Endodermal cell (in vitro differentiated cells): ENCODE measurements at regions not wholly inside any gene's neighbourhood (a gene's known extent, or its start where the extent isn't known, plus 50 kb on each side); places are given as distances from the start of the nearest gene placed in this dataset.

ENCODE experiments used
- DNase-seq: peaks from one replicate; pipeline ENCODE4 v3.0.0-alpha.2; 2017
- H3K27ac ChIP-seq: 2 replicates; pipeline ENCODE4 v1.5.1; 2013; ENCODE audit warnings: mild to moderate bottlenecking, low read depth, low read length, moderate library complexity
- H3K27me3 ChIP-seq: 2 replicates; pipeline ENCODE4 v1.6.1; 2013; ENCODE audit warnings: mild to moderate bottlenecking, low read length, moderate library complexity; ENCODE audit not compliant: insufficient read depth, control insufficient read depth, poor library complexity, severe bottlenecking
- H3K36me3 ChIP-seq: 2 replicates; pipeline ENCODE4 v1.7.0; 2013; ENCODE audit warnings: mild to moderate bottlenecking, low read length, moderate library complexity; ENCODE audit not compliant: control insufficient read depth, insufficient read depth
- H3K4me1 ChIP-seq: one replicate; pipeline ENCODE4 v1.7.0; 2013; ENCODE audit warnings: low read length; ENCODE audit not compliant: control insufficient read depth, insufficient read depth
- H3K4me3 ChIP-seq: 2 replicates; pipeline ENCODE4 v1.5.1; 2013; ENCODE audit warnings: mild to moderate bottlenecking, low read length, moderate library complexity
- H3K9ac ChIP-seq: 2 replicates; pipeline ENCODE4 v1.6.1; 2013; ENCODE audit warnings: mild to moderate bottlenecking, low read length, moderate library complexity; ENCODE audit not compliant: poor library complexity, severe bottlenecking; ENCODE audit errors: extremely low read depth
- H3K9me3 ChIP-seq: 2 replicates; pipeline ENCODE4 v1.6.1; 2013; ENCODE audit warnings: mild to moderate bottlenecking, low read length, moderate library complexity; ENCODE audit not compliant: control insufficient read depth
- H3K27ac Mint-ChIP-seq: 2 replicates; pipeline ENCODE4 v1.8.0; 2020; ENCODE audit warnings: mixed read lengths
- H3K27me3 Mint-ChIP-seq: 2 replicates; pipeline ENCODE4 v1.8.0; 2021; ENCODE audit warnings: mild to moderate bottlenecking, mixed read lengths; ENCODE audit not compliant: insufficient read depth
- H3K36me3 Mint-ChIP-seq: 2 replicates; pipeline ENCODE4 v1.8.0; 2020; ENCODE audit warnings: low read depth, mixed read lengths
- H3K4me1 Mint-ChIP-seq: 2 replicates; pipeline ENCODE4 v1.8.0; 2020; ENCODE audit warnings: mixed read lengths
- H3K4me3 Mint-ChIP-seq: 2 replicates; pipeline ENCODE4 v1.8.0; 2020; ENCODE audit warnings: mild to moderate bottlenecking, moderate library complexity, mixed read lengths
- H3K9me3 Mint-ChIP-seq: 2 replicates; pipeline ENCODE4 v1.8.0; 2020; ENCODE audit warnings: mild to moderate bottlenecking, mixed read lengths
- CTCF ChIP-seq: fragments of 200-600 bp; sonication (generic); conservative IDR thresholded peaks from 2 replicates; pipeline ENCODE4 v1.5.0; 2021; ENCODE audit warnings: antibody characterized with exemption, mild to moderate bottlenecking
- WGBS, 2 experiments: methylation state at CpG; one replicate each; pipeline versions ENCODE4 v1.1.5 to v1.1.7; 2013; ENCODE audit warnings: missing lambda C conversion rate in 2 of 2, mixed read lengths in 1 of 2; ENCODE audit not compliant: insufficient coverage in 1 of 2, insufficient read length in 1 of 2; 5-methylcytosine and 5-hydroxymethylcytosine counted together

- DNase-seq: no peak
- Histone ChIP-seq H3K4me1 (no peaks in the 10 kb centered on the region), H3K27ac (no peak overlapping the region), H3K9me3 (no peaks in the 10 kb centered on the region), H3K4me3 (no peak overlapping the region), H3K9ac (no peak overlapping the region), H3K36me3 (no peaks in the 10 kb centered on the region), H3K27me3 (no peaks in the 10 kb centered on the region)
- Mint-ChIP-seq H3K27ac (no peak overlapping the region), H3K4me3 (no peak overlapping the region), H3K9me3 (no peaks in the 10 kb centered on the region), H3K27me3 (no peaks in the 10 kb centered on the region), H3K36me3 (no peaks in the 10 kb centered on the region), H3K4me1 (no peaks in the 10 kb centered on the region)
- 100% methylated on average over 2 of the region's 2 CpGs; no CpG with 5 or more reads in 1 of the 2 experiments for WGBS, 2 experiments
- TF ChIP-seq CTCF: no peak
Observed at GRCh38 chr3:162213196-162213595, 716.6 kb downstream of the OTOL1 start.

GRCh38 chr3:162213956-162214355, 717.3 kb downstream of the OTOL1 start:
- H3K36me3 ChIP-seq: no peaks in the 10 kb centered on the region

GRCh38 chr3:162217647-162218046, 721.0 kb downstream of the OTOL1 start:
- H3K27ac Mint-ChIP-seq: no peak overlapping the region
- no peak overlapping the region for H3K9ac ChIP-seq
- no peaks in the 10 kb centered on the region for H3K36me3 ChIP-seq
- no peaks in the 10 kb centered on the region for H3K4me1 ChIP-seq
- no peaks in the 10 kb centered on the region for H3K36me3 Mint-ChIP-seq
- H3K4me1 Mint-ChIP-seq: no peaks in the 10 kb centered on the region
- H3K4me3 Mint-ChIP-seq: no peak overlapping the region
- TF ChIP-seq CTCF: no peak
- no peak overlapping the region for H3K27ac ChIP-seq
- WGBS, 2 experiments: 93 to 100% methylated on average over 1 of the region's 1 CpG
- H3K4me3 ChIP-seq: no peak overlapping the region
- H3K9me3 Mint-ChIP-seq: no peaks in the 10 kb centered on the region
- H3K9me3 ChIP-seq: no peaks in the 10 kb centered on the region
- no peaks in the 10 kb centered on the region for H3K27me3 ChIP-seq
- no peak for DNase-seq
- no peaks in the 10 kb centered on the region for H3K27me3 Mint-ChIP-seq

More at GRCh38 chr3:162213956-162214355, 717.3 kb downstream of the OTOL1 start:
- Histone ChIP-seq H3K27ac (no peak overlapping the region), H3K9ac (no peak overlapping the region), H3K27me3 (no peaks in the 10 kb centered on the region), H3K9me3 (no peaks in the 10 kb centered on the region), H3K4me3 (no peak overlapping the region), H3K4me1 (no peaks in the 10 kb centered on the region)
- no peaks in the 10 kb centered on the region for H3K36me3 Mint-ChIP-seq
- no peaks in the 10 kb centered on the region for H3K9me3 Mint-ChIP-seq
- no peak for DNase-seq
- no peaks in the 10 kb centered on the region for H3K4me1 Mint-ChIP-seq
- WGBS, 2 experiments: 93 to 100% methylated on average over 2 to 3 of the region's 3 CpGs
- H3K27me3 Mint-ChIP-seq: no peaks in the 10 kb centered on the region
- no peak overlapping the region for H3K4me3 Mint-ChIP-seq
- no peak overlapping the region for H3K27ac Mint-ChIP-seq
- TF ChIP-seq CTCF: no peak
